Heart left ventricle (tissue), 16 donors: ENCODE measurements at regions not wholly inside any gene's neighbourhood (a gene's known extent, or its start where the extent isn't known, plus 50 kb on each side); places are given as distances from the start of the nearest gene placed in this dataset.
"Not testable (repeated sequence)": the region's sequence is repeated elsewhere in the genome, so short reads cannot be mapped to it uniquely, and the experiment has no call there.

Experiments used
- ATAC-seq, 4 donors: fragments of 200-7000 bp; cut with Tn5 transposase; one replicate each; pipeline ENCODE4 v1.9.1; 2020 to 2022; ENCODE audit warnings: moderate library complexity in 4 of 4, mild to moderate bottlenecking in 3 of 4, moderate number of reproducible peaks in 1 of 4
- DNase-seq, 5 donors: peaks; one replicate each; pipeline ENCODE4 v3.0.0-alpha.2; 2020
- H3K27ac ChIP-seq, 12 donors: fragments of 200-600 bp; sonication (generic) in 4 of 12; one replicate each; pipeline versions ENCODE4 v1.5.0 to v1.8.0; 2016 to 2022; ENCODE audit warnings: mild to moderate bottlenecking in 2 of 12
- H3K27me3 ChIP-seq, 9 donors: fragments of 200-600 bp; sonication (generic) in 2 of 9; one replicate each; pipeline versions ENCODE4 v1.5.1 to v1.8.0; 2016 to 2022; ENCODE audit warnings: mild to moderate bottlenecking in 3 of 9
- H3K36me3 ChIP-seq, 9 donors: fragments of 200-600 bp; sonication (generic) in 2 of 9; one replicate each; pipeline versions ENCODE4 v1.5.0 to v1.8.0; 2018 to 2022; ENCODE audit warnings: mild to moderate bottlenecking in 2 of 9
- H3K4me1 ChIP-seq, 12 donors: fragments of 200-600 bp; sonication (generic) in 4 of 12; one replicate each; pipeline versions ENCODE4 v1.5.0 to v1.8.0; 2016 to 2022; ENCODE audit warnings: mild to moderate bottlenecking in 3 of 12
- H3K4me3 ChIP-seq, 12 donors: fragments of 200-600 bp; sonication (generic) in 4 of 12; one replicate each; pipeline versions ENCODE4 v1.5.0 to v1.8.0; 2017 to 2022; ENCODE audit warnings: mild to moderate bottlenecking in 9 of 12, moderate library complexity in 4 of 12
- H3K9me3 ChIP-seq, 12 donors: fragments of 200-600 bp; sonication (generic) in 4 of 12; one replicate each; pipeline versions ENCODE4 v1.5.0 to v1.8.0; 2016 to 2022; ENCODE audit warnings: mild to moderate bottlenecking in 1 of 12
- POLR2A ChIP-seq, 2 donors: fragments of 450-650 bp; IDR thresholded peaks; one replicate each; pipeline ENCODE4 v1.6.1; 2017; ENCODE audit warnings: antibody characterized with exemption in 2 of 2, mild to moderate bottlenecking in 2 of 2, moderate library complexity in 2 of 2
- WGBS, 4 donors: extraction: QIAGEN DNeasy Blood & Tissue Kit in 2 of 4; methylation state at CpG; one replicate each; pipeline versions ENCODE4 v1.1.5 to v1.1.7; 2013 to 2018; 5-methylcytosine and 5-hydroxymethylcytosine counted together
- intact Hi-C, 10 donors: fragments of 100-400 bp; cut with DNase I; formaldehyde crosslinking; loops; one replicate each; pipeline versions ENCODE4 v1.11.1 to v1.14.2; 2022
- TF ChIP-seq, protein P1 (sequence below), 12 donors: fragments of 200-600 bp; sonication (generic) in 4 of 12; IDR thresholded peaks; one replicate each; pipeline versions ENCODE4 v1.5.0 to v1.8.0; 2018 to 2022; ENCODE audit warnings: antibody characterized with exemption in 12 of 12, mild to moderate bottlenecking in 5 of 12
- donor health status: ischemic (EF 13 %, LVEDD 7.1; RV severe dilation, severe dysfunction).
- donor health status: healthy with polysubstance abuse.
- donor health status: DM: no; HTN: yes; CAD: no.
- donor health status: DM: no; HTN: no; CAD: no.
- donor health status: ischemic (EF 25% LVEDD 6.9; RV normal size, moderate dysfunction).
- donor health status: ischemic (EF 25% LVEDD 5.7; RV mildly dilated, moderate dysfunction).
- donor health status: healthy.
- donor health status: DM: yes; HTN: yes; CAD: no.
- donor health status: ischemic (EF 35%, LVEDD 5.7; RV mildly dilated, moderate dysfunction).
- donor health status: nonischemic (EF 11% LVEDD 7.7; RV severe dilation, severe dysfunction).
- donor health status: DM: yes; HTN: yes; CAD: no.
- donor health status: PGD.
- donor health status: ischemic (EF 29% LVEDD 5.4; RV normal size, mild dysfunction).
- donor health status: nonischemic (EF 23%, LVEDD 6.1; RV moderate dilation, normal function).

GRCh38 chr9:73090214-73090613 is 61.5 kb upstream of the ANXA1 start:
- H3K27me3 ChIP-seq: peaks cover 0 to 6% (median 0%) of the 10 kb centered on the region in 9 donors
- DNase-seq (no peak), ATAC-seq (no peak)
- intact Hi-C loops: no loop called here
- H3K4me3 ChIP-seq: no peak overlapping the region
- no peak overlapping the region for H3K27ac ChIP-seq
- no peak for TF ChIP-seq POLR2A (IDR thresholded peaks at IDR 0.05)
- TF ChIP-seq, protein P1, sequence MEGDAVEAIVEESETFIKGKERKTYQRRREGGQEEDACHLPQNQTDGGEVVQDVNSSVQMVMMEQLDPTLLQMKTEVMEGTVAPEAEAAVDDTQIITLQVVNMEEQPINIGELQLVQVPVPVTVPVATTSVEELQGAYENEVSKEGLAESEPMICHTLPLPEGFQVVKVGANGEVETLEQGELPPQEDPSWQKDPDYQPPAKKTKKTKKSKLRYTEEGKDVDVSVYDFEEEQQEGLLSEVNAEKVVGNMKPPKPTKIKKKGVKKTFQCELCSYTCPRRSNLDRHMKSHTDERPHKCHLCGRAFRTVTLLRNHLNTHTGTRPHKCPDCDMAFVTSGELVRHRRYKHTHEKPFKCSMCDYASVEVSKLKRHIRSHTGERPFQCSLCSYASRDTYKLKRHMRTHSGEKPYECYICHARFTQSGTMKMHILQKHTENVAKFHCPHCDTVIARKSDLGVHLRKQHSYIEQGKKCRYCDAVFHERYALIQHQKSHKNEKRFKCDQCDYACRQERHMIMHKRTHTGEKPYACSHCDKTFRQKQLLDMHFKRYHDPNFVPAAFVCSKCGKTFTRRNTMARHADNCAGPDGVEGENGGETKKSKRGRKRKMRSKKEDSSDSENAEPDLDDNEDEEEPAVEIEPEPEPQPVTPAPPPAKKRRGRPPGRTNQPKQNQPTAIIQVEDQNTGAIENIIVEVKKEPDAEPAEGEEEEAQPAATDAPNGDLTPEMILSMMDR (IDR thresholded peaks at IDR 0.05): no peak
- H3K36me3 ChIP-seq: no peaks in the 10 kb centered on the region
- peaks cover 0 to 6% (median 0%) of the 10 kb centered on the region in 12 donors for H3K4me1 ChIP-seq
- WGBS, 4 donors: 64 to 93% (median 77%) methylated on average over 3 of the region's 3 CpGs
- H3K9me3 ChIP-seq: no peaks in the 10 kb centered on the region

DNA sequence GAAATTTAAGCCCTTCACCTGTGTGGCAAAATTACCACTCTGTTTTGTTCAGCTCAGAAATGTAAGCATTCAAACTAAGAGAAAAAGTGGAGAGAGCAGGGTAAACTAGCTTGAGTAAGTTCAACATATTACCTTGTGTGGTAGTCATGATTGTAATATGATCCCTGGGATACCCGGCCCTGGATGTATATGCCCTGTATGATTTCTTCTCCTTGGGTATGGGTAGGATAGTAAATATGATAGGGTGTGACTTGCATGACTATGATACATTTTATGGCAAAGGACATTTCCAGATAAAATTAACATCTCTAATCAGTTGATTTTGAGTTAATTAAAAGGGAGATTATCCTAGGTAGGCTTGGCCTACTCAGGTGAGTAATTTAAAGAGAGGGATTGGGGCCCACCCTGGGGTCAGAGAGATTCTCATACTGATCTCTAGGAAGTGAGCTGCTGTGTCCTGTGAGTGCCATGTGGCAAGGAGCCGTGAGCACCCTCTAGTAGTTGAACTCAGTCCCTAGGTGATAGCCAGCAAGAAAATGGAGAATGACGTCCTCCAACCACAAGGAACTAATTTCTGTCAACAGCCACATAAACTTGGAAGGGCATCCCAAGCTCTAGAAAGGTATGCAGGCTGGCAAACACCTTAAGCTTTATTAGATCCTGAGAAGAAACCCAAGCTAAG is 62.2 kb upstream of the ANXA1 start:
- H3K4me1 ChIP-seq: peaks cover 0 to 6% (median 0%) of the 10 kb centered on the region in 12 donors
- no peaks in the 10 kb centered on the region for H3K36me3 ChIP-seq
- intact Hi-C loops: loop anchor here in 3 of 10 donors (10.0 kb wide), 2 partner anchors 65 to 805 kb away; no protein-coding TSS in a partner anchor
- H3K9me3 ChIP-seq: no peaks in the 10 kb centered on the region
- no peak overlapping the region for H3K4me3 ChIP-seq
- DNase-seq (no peak), ATAC-seq (no peak)
- H3K27ac ChIP-seq: no peak overlapping the region
- 80 to 91% (median 84%) methylated on average over 3 of the region's 3 CpGs for WGBS, 4 donors
- TF ChIP-seq, protein P1 (IDR thresholded peaks at IDR 0.05): no peak
- no peak for TF ChIP-seq POLR2A (IDR thresholded peaks at IDR 0.05)
- peaks cover 0 to 6% (median 0%) of the 10 kb centered on the region in 9 donors for H3K27me3 ChIP-seq

DNA sequence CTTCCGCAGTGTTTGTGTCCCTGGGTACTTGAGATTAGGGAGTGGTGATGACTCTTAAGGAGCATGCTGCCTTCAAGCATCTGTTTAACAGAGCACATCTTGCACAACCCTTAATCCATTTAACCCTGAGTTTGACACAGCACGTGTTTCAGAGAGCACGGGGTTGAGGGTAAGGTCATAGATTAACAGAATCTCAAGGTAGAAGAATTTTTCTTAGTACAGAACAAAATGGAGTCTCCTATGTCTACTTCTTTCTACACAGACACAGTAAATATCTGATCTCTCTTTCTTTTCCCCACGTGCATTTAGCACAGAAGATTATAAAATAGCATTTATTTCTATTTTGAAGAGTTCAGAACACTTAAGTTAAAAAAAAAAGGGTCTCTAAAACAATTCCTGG is 63.8 kb upstream of the ANXA1 start:
- not testable (repeated sequence) for H3K4me1 ChIP-seq, H3K9me3 ChIP-seq, H3K27ac ChIP-seq, H3K4me3 ChIP-seq, ATAC-seq, H3K27me3 ChIP-seq, H3K36me3 ChIP-seq, DNase-seq
- WGBS, 4 donors: 61 to 72% (median 68%) methylated on average over 3 of the region's 4 CpGs
- intact Hi-C loops: loop anchor here in 3 of 10 donors (10.0 kb wide), 2 partner anchors 63 to 803 kb away; no protein-coding TSS in a partner anchor

- TF ChIP-seq POLR2A (IDR thresholded peaks at IDR 0.05): no peak
- TF ChIP-seq, protein P1 (IDR thresholded peaks at IDR 0.05): no peak
- Histone ChIP-seq H3K36me3 (no peaks in the 10 kb centered on the region), H3K4me3 (no peak overlapping the region), H3K27ac (no peak overlapping the region), H3K4me1 (peaks cover 0 to 4% (median 0%) of the 10 kb centered on the region in 12 donors), H3K9me3 (no peaks in the 10 kb centered on the region), H3K27me3 (peaks cover 0 to 6% (median 0%) of the 10 kb centered on the region in 9 donors)
- no peak for DNase-seq
- intact Hi-C loops: loop anchor here (2.0 to 10.0 kb wide), 9 partner anchors 59 to 801 kb away; no protein-coding TSS in a partner anchor
- ATAC-seq: no peak
These were observed 68.1 kb upstream of the ANXA1 start for GRCh38 chr9:73083519-73083918.
